Liver (tissue), 8 donors: ENCODE measurements at regions not wholly inside any gene's neighbourhood (a gene's known extent, or its start where the extent isn't known, plus 50 kb on each side); places are given as distances from the start of the nearest gene placed in this dataset.

ENCODE experiments used
- DNase-seq: peaks from one replicate; pipeline ENCODE4 v3.0.0-alpha.2; 2017; ENCODE audit warnings: low spot score
- H3K27ac ChIP-seq, 2 donors: one replicate each; pipeline ENCODE4 v1.7.0; 2013; ENCODE audit warnings: inconsistent platforms in 2 of 2, low read length in 2 of 2, control low read depth in 1 of 2, low read depth in 1 of 2, mild to moderate bottlenecking in 1 of 2
- H3K27me3 ChIP-seq, 4 donors: one replicate each; pipeline versions ENCODE4 v1.6.1 to v1.7.0; 2013; ENCODE audit warnings: low read length in 3 of 4, inconsistent platforms in 1 of 4, mild to moderate bottlenecking in 1 of 4, moderate library complexity in 1 of 4; ENCODE audit not compliant: control insufficient read depth in 4 of 4, insufficient read depth in 4 of 4
- H3K36me3 ChIP-seq, 4 donors: one replicate each; pipeline versions ENCODE4 v1.6.1 to v1.7.0; 2013; ENCODE audit warnings: low read length in 3 of 4, mild to moderate bottlenecking in 3 of 4, low read depth in 1 of 4, moderate library complexity in 1 of 4; ENCODE audit not compliant: control insufficient read depth in 4 of 4, insufficient read depth in 3 of 4
- H3K4me1 ChIP-seq, 4 donors: one replicate each; pipeline versions ENCODE4 v1.6.1 to v1.7.0; 2013; ENCODE audit warnings: low read length in 3 of 4, mild to moderate bottlenecking in 3 of 4, moderate library complexity in 1 of 4; ENCODE audit not compliant: control insufficient read depth in 4 of 4, insufficient read depth in 4 of 4
- H3K4me3 ChIP-seq, 3 donors: one replicate each; pipeline versions ENCODE4 v1.6.1 to v1.7.0; 2013; ENCODE audit warnings: low read length in 3 of 3, control low read depth in 1 of 3, low read depth in 1 of 3, mild to moderate bottlenecking in 1 of 3
- H3K9ac ChIP-seq, 2 donors: one replicate each; pipeline ENCODE4 v1.7.0; 2013; ENCODE audit warnings: low read length in 2 of 2, mild to moderate bottlenecking in 2 of 2, moderate library complexity in 2 of 2, control low read depth in 1 of 2, low read depth in 1 of 2
- H3K9me3 ChIP-seq, 4 donors: one replicate each; pipeline versions ENCODE4 v1.6.1 to v1.7.0; 2013; ENCODE audit warnings: low read length in 3 of 4; ENCODE audit not compliant: control insufficient read depth in 4 of 4
- CTCF ChIP-seq: fragments of 150-350 bp; IDR thresholded peaks from 2 replicates; pipeline ENCODE4 v1.5.1; 2017; ENCODE audit warnings: improper control_type of control experiment, low read depth, low read length; ENCODE audit not compliant: missing input control
- EGR1 ChIP-seq, 2 donors: IDR thresholded peaks; 2 replicates each; pipeline ENCODE4 v1.6.1; 2016 to 2018; ENCODE audit warnings: antibody characterized with exemption in 2 of 2, low read depth in 2 of 2
- FOXA2 ChIP-seq: IDR thresholded peaks from 2 replicates; pipeline ENCODE4 v1.6.1; 2016; ENCODE audit warnings: antibody characterized with exemption
- GABPA ChIP-seq, 2 donors: IDR thresholded peaks in 1 of 2; conservative IDR thresholded peaks in 1 of 2; 2 replicates each; pipeline ENCODE4 v1.6.1; 2016; ENCODE audit warnings: antibody characterized with exemption in 2 of 2, mild to moderate bottlenecking in 1 of 2, moderate library complexity in 1 of 2
- HNF4A ChIP-seq, 2 donors: conservative IDR thresholded peaks; 2 replicates each; pipeline ENCODE4 v1.6.1; 2016; ENCODE audit warnings: antibody characterized with exemption in 2 of 2, mild to moderate bottlenecking in 2 of 2
- HNF4G ChIP-seq: IDR thresholded peaks from 2 replicates; pipeline ENCODE4 v1.6.1; 2016; ENCODE audit warnings: antibody characterized with exemption
- JUND ChIP-seq, 2 donors: IDR thresholded peaks; 2 replicates each; pipeline ENCODE4 v1.6.1; 2016; ENCODE audit warnings: antibody characterized with exemption in 2 of 2
- NR2F2 ChIP-seq: IDR thresholded peaks from 2 replicates; pipeline ENCODE4 v1.6.1; 2016; ENCODE audit warnings: antibody characterized with exemption
- RAD21 ChIP-seq, 2 donors: IDR thresholded peaks; 2 replicates each; pipeline ENCODE4 v1.6.1; 2016; ENCODE audit warnings: antibody characterized with exemption in 2 of 2, mild to moderate bottlenecking in 2 of 2
- RXRA ChIP-seq, 2 donors: IDR thresholded peaks; 2 replicates each; pipeline ENCODE4 v1.6.1; 2017 to 2018; ENCODE audit warnings: antibody characterized with exemption in 2 of 2, mild to moderate bottlenecking in 1 of 2
- SP1 ChIP-seq: IDR thresholded peaks from 2 replicates; pipeline ENCODE4 v1.6.1; 2018; ENCODE audit warnings: antibody characterized with exemption, mild to moderate bottlenecking
- TAF1 ChIP-seq: conservative IDR thresholded peaks from 2 replicates; pipeline ENCODE4 v1.6.1; 2016; ENCODE audit warnings: antibody characterized with exemption, mild to moderate bottlenecking
- YY1 ChIP-seq: IDR thresholded peaks from 2 replicates; pipeline ENCODE4 v1.6.1; 2016; ENCODE audit warnings: antibody characterized with exemption, mild to moderate bottlenecking
- ZBTB33 ChIP-seq: IDR thresholded peaks from 2 replicates; pipeline ENCODE4 v1.6.1; 2016; ENCODE audit warnings: antibody characterized with exemption
- WGBS: extraction: QIAGEN DNeasy Blood & Tissue Kit; methylation state at CpG from one replicate; pipeline ENCODE4 v1.1.7; 2013; 5-methylcytosine and 5-hydroxymethylcytosine counted together
- TF ChIP-seq, protein P1 (sequence below): IDR thresholded peaks from 2 replicates; pipeline ENCODE4 v1.6.1; 2016; ENCODE audit warnings: antibody characterized with exemption
- TF ChIP-seq, protein P2 (sequence below): IDR thresholded peaks from 2 replicates; pipeline ENCODE4 v1.6.1; 2016; ENCODE audit warnings: antibody characterized with exemption
- TF ChIP-seq, protein P3 (sequence below): IDR thresholded peaks from 2 replicates; pipeline ENCODE4 v1.6.1; 2016; ENCODE audit warnings: antibody characterized with exemption, mild to moderate bottlenecking
- donor health status: healthy.
- donor health status: healthy.
- donor health status: healthy.
- donor health status: healthy.
- donor health status: healthy.

DNA sequence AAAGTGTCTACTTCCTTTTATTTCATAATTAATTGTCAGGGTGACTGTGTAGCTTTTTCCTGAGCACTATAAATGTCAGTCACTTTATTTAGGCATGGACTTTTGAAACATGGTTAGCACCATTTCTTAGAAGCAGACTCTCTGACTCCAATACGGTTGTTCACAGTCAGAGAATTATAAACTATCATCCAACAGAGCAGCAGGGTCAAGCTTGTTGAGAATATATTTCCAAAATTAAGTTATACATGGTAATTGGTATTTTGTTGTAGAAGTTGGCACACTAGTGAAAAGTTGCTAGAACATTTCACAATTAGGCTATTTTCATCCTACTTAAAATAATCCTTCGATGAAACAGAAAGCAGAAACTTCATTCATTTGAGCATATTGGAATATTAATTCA is 1155.5 kb upstream of the IGFBP7 start:
- TF ChIP-seq RXRA (IDR thresholded peaks at IDR 0.05) (no peak), JUND (IDR thresholded peaks at IDR 0.05) (no peak), NR2F2 (no peak), YY1 (no peak), ZBTB33 (no peak), SP1 (no peak), HNF4A (conservative IDR thresholded peaks at IDR 0.05) (no peak), TAF1 (no peak), RAD21 (IDR thresholded peaks at IDR 0.05) (no peak), GABPA (IDR thresholded peaks at IDR 0.05 in 1 of 2, conservative IDR thresholded peaks at IDR 0.05 in 1 of 2) (no peak), EGR1 (IDR thresholded peaks at IDR 0.05; ENCODE audit: low read depth in 2 of 2) (no peak), CTCF (no peak), HNF4G (no peak), FOXA2 (no peak)
- TF ChIP-seq, protein P1, sequence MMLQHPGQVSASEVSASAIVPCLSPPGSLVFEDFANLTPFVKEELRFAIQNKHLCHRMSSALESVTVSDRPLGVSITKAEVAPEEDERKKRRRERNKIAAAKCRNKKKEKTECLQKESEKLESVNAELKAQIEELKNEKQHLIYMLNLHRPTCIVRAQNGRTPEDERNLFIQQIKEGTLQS, result no peak
- TF ChIP-seq, protein P2, sequence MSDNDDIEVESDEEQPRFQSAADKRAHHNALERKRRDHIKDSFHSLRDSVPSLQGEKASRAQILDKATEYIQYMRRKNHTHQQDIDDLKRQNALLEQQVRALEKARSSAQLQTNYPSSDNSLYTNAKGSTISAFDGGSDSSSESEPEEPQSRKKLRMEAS, result no peak
- TF ChIP-seq, protein P3, sequence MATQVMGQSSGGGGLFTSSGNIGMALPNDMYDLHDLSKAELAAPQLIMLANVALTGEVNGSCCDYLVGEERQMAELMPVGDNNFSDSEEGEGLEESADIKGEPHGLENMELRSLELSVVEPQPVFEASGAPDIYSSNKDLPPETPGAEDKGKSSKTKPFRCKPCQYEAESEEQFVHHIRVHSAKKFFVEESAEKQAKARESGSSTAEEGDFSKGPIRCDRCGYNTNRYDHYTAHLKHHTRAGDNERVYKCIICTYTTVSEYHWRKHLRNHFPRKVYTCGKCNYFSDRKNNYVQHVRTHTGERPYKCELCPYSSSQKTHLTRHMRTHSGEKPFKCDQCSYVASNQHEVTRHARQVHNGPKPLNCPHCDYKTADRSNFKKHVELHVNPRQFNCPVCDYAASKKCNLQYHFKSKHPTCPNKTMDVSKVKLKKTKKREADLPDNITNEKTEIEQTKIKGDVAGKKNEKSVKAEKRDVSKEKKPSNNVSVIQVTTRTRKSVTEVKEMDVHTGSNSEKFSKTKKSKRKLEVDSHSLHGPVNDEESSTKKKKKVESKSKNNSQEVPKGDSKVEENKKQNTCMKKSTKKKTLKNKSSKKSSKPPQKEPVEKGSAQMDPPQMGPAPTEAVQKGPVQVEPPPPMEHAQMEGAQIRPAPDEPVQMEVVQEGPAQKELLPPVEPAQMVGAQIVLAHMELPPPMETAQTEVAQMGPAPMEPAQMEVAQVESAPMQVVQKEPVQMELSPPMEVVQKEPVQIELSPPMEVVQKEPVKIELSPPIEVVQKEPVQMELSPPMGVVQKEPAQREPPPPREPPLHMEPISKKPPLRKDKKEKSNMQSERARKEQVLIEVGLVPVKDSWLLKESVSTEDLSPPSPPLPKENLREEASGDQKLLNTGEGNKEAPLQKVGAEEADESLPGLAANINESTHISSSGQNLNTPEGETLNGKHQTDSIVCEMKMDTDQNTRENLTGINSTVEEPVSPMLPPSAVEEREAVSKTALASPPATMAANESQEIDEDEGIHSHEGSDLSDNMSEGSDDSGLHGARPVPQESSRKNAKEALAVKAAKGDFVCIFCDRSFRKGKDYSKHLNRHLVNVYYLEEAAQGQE, result no peak
- Histone ChIP-seq H3K27me3 (no peaks in the 10 kb centered on the region), H3K27ac (no peak overlapping the region), H3K4me1 (no peaks in the 10 kb centered on the region), H3K36me3 (no peaks in the 10 kb centered on the region), H3K4me3 (no peak overlapping the region), H3K9me3 (peaks cover 0 to 3% (median under 1%) of the 10 kb centered on the region in 4 donors), H3K9ac (no peak overlapping the region)
- 57% methylated on average over 2 of the region's 2 CpGs for WGBS
- no peak for DNase-seq

DNA sequence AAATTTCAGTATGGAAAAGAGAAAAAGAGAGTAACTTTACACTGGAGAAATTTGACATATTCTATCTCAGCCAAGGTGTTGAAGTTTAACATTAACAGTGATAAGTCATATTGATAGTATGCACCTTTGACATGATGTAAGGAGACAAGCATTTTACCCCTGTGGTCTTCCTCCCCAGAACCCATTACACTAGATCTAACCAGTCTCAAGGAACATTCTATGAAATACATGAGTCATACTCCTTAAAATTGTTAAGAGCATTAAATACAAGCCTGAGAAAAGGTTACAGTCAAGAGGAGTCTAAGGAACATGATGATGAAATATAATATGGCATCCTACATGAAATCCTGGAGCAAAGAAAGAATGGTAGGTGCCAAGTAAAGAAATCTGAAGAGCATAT is 1151.3 kb upstream of the IGFBP7 start:
- Histone ChIP-seq H3K36me3 (no peaks in the 10 kb centered on the region), H3K27ac (no peak overlapping the region), H3K27me3 (no peaks in the 10 kb centered on the region), H3K4me1 (no peaks in the 10 kb centered on the region), H3K9me3 (no peaks in the 10 kb centered on the region), H3K4me3 (no peak overlapping the region), H3K9ac (no peak overlapping the region)
- DNase-seq, result no peak
- no peak for TF ChIP-seq CTCF
- TF ChIP-seq, protein P1, result no peak
- TF ChIP-seq RAD21 (IDR thresholded peaks at IDR 0.05), result no peak
- no peak for TF ChIP-seq ZBTB33
- no peak for TF ChIP-seq YY1
- no peak for TF ChIP-seq RXRA (IDR thresholded peaks at IDR 0.05)
- no peak for TF ChIP-seq TAF1
- TF ChIP-seq JUND (IDR thresholded peaks at IDR 0.05), result no peak
- TF ChIP-seq GABPA (IDR thresholded peaks at IDR 0.05 in 1 of 2, conservative IDR thresholded peaks at IDR 0.05 in 1 of 2), result no peak
